ENCODE measurements at regions not wholly inside any gene's neighbourhood (a gene's known extent, or its start where the extent isn't known, plus 50 kb on each side); places are given as distances from the start of the nearest gene placed in this dataset.

- no peak for DNase-seq (ENCODE audit: low spot score)
- no peak for TF ChIP-seq CTCF (IDR thresholded peaks at IDR 0.05; ENCODE audit: borderline replicate concordance, control extremely low read depth, extremely low read depth, insufficient read depth, missing control alignments)
- in situ Hi-C loops (cut with MboI; ENCODE audit: low sequenced_read_pairs, unreplicated experiment): no loop called here
Measured at GRCh38 chr5:124806373-124807077, 60.1 kb upstream of the ZNF608 start.

GRCh38 chr5:124808842-124809268 is 62.4 kb upstream of the ZNF608 start:
- no peak for DNase-seq (ENCODE audit: low spot score)
- no peak for TF ChIP-seq CTCF (IDR thresholded peaks at IDR 0.05; ENCODE audit: borderline replicate concordance, control extremely low read depth, extremely low read depth, insufficient read depth, missing control alignments)

GRCh38 chr5:124810396-124811006 is 64.1 kb upstream of the ZNF608 start:
- in situ Hi-C loops (cut with MboI; ENCODE audit: low sequenced_read_pairs, unreplicated experiment): no loop called here
- no peak for TF ChIP-seq CTCF (IDR thresholded peaks at IDR 0.05; ENCODE audit: borderline replicate concordance, control extremely low read depth, extremely low read depth, insufficient read depth, missing control alignments)
- DNase-seq (ENCODE audit: low spot score): no peak

More at GRCh38 chr5:124808842-124809268, 62.4 kb upstream of the ZNF608 start:
- in situ Hi-C loops (cut with MboI; ENCODE audit: low sequenced_read_pairs, unreplicated experiment): no loop called here

- in situ Hi-C loops (cut with MboI; ENCODE audit: low sequenced_read_pairs, unreplicated experiment): no loop called here
- TF ChIP-seq CTCF (IDR thresholded peaks at IDR 0.05; ENCODE audit: borderline replicate concordance, control extremely low read depth, extremely low read depth, insufficient read depth, missing control alignments): no peak
- no peak for DNase-seq (ENCODE audit: low spot score)
Measured at GRCh38 chr5:124812771-124813358, 66.4 kb upstream of the ZNF608 start.

GRCh38 chr5:124816381-124816780 is 69.9 kb upstream of the ZNF608 start:
- no peak for TF ChIP-seq CTCF (IDR thresholded peaks at IDR 0.05; ENCODE audit: borderline replicate concordance, control extremely low read depth, extremely low read depth, insufficient read depth, missing control alignments)
- in situ Hi-C loops (cut with MboI; ENCODE audit: low sequenced_read_pairs, unreplicated experiment): no loop called here
- DNase-seq (ENCODE audit: low spot score): no peak

GRCh38 chr5:124819201-124819600 is 72.8 kb upstream of the ZNF608 start:
- in situ Hi-C loops (cut with MboI; ENCODE audit: low sequenced_read_pairs, unreplicated experiment): no loop called here
- TF ChIP-seq CTCF (IDR thresholded peaks at IDR 0.05; ENCODE audit: borderline replicate concordance, control extremely low read depth, extremely low read depth, insufficient read depth, missing control alignments): no peak
- DNase-seq (ENCODE audit: low spot score): no peak

Data from GM13976 (cell line).